ENCODE measurements at regions not wholly inside any gene's neighbourhood (a gene's known extent, or its start where the extent isn't known, plus 50 kb on each side); places are given as distances from the start of the nearest gene placed in this dataset.

DNA sequence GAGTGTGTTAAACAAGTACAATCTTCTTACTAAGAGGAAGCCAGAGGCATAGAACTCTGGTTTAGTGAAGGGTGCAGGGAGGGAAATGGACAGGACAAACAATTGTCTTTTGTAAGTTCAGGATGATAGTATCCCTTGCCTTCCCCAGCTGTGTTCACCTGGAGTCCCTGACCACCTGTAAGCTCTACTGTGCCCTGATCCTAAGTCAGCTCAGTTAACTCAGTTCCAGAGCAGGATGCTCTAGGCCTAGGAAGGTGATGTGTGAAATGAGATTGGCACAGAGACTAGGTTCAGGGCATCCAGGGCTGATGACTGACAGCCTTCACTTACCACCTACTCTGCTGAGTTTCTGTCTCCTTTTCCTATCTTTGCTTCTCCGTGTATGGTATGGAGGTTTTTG is 333.0 kb downstream of the SUCLG1 start:
- no peaks in the 10 kb centered on the region for H3K9me3 ChIP-seq (ENCODE audit: control insufficient read depth, insufficient read depth, low read depth, low read length)
- no peaks in the 10 kb centered on the region for H3K4me1 ChIP-seq (ENCODE audit: control insufficient read depth, insufficient read depth, low read length)
- H3K27ac ChIP-seq (ENCODE audit: extremely low read depth, low read depth, low read length) = no peak overlapping the region
- no peak overlapping the region for H3K4me3 ChIP-seq (ENCODE audit: low read depth, low read length)
- TF ChIP-seq ZNF169 (tag by site-specific recombination; IDR thresholded peaks at IDR 0.05) (no peak), ZNF529 (tag by site-specific recombination; IDR thresholded peaks at IDR 0.05; ENCODE audit: insufficient replicate concordance) (no peak), ZNF280D (tag by site-specific recombination; IDR thresholded peaks at IDR 0.05) (no peak), ZNF2 (tag by site-specific recombination; IDR thresholded peaks at IDR 0.05) (no peak), ZNF311 (tag by site-specific recombination; IDR thresholded peaks at IDR 0.05; ENCODE audit: borderline replicate concordance) (no peak), ZNF521 (tag by site-specific recombination; IDR thresholded peaks at IDR 0.05) (no peak), ZNF776 (tag by site-specific recombination; IDR thresholded peaks at IDR 0.05; ENCODE audit: borderline replicate concordance) (no peak)
- H3K36me3 ChIP-seq (ENCODE audit: control insufficient read depth in 2 of 2, insufficient read depth in 1 of 2, low read length in 2 of 2) = no peaks in the 10 kb centered on the region
- POLR2A ChIA-PET = no interaction called here
- CTCF ChIA-PET = no interaction called here

DNA sequence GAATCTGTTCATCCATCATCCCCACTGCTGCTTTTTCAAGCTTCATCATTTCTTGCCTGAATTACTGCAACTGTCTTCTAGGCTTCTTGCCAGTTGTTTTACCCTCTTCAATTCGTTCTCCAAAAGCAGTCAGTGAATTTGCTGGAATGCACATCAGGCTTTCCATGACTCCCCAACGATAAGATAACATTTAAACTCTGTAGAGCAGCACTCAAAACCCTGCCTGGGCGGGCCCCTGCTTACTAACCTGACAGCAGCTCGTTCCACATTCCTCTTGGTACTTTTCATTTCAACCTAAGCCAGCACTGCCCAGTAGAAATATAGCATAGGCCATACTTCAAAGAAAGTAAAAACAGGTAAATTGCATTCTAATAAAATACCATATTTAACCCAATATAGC is 342.9 kb downstream of the SUCLG1 start:
- Histone ChIP-seq H3K4me3 (ENCODE audit: low read depth, low read length) (no peak overlapping the region), H3K27ac (ENCODE audit: extremely low read depth, low read depth, low read length) (no peak overlapping the region), H3K4me1 (ENCODE audit: control insufficient read depth, insufficient read depth, low read length) (no peaks in the 10 kb centered on the region), H3K36me3 (ENCODE audit: control insufficient read depth in 2 of 2, insufficient read depth in 1 of 2, low read length in 2 of 2) (no peaks in the 10 kb centered on the region), H3K9me3 (ENCODE audit: control insufficient read depth, insufficient read depth, low read depth, low read length) (no peaks in the 10 kb centered on the region)
- TF ChIP-seq GLI2 (tag by site-specific recombination; IDR thresholded peaks at IDR 0.05; ENCODE audit: borderline replicate concordance, low read depth) (no peak), ZNF292 (tag by site-specific recombination; IDR thresholded peaks at IDR 0.05; ENCODE audit: borderline replicate concordance, low read depth) (no peak), ZNF157 (tag by site-specific recombination; IDR thresholded peaks at IDR 0.05) (no peak)
- TF ChIP-seq, protein P1, sequence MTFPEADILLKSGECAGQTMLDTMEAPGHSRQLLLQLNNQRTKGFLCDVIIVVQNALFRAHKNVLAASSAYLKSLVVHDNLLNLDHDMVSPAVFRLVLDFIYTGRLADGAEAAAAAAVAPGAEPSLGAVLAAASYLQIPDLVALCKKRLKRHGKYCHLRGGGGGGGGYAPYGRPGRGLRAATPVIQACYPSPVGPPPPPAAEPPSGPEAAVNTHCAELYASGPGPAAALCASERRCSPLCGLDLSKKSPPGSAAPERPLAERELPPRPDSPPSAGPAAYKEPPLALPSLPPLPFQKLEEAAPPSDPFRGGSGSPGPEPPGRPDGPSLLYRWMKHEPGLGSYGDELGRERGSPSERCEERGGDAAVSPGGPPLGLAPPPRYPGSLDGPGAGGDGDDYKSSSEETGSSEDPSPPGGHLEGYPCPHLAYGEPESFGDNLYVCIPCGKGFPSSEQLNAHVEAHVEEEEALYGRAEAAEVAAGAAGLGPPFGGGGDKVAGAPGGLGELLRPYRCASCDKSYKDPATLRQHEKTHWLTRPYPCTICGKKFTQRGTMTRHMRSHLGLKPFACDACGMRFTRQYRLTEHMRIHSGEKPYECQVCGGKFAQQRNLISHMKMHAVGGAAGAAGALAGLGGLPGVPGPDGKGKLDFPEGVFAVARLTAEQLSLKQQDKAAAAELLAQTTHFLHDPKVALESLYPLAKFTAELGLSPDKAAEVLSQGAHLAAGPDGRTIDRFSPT (tag by site-specific recombination; IDR thresholded peaks at IDR 0.05) = no peak
- POLR2A ChIA-PET = no interaction called here
- CTCF ChIA-PET = no interaction called here

DNA sequence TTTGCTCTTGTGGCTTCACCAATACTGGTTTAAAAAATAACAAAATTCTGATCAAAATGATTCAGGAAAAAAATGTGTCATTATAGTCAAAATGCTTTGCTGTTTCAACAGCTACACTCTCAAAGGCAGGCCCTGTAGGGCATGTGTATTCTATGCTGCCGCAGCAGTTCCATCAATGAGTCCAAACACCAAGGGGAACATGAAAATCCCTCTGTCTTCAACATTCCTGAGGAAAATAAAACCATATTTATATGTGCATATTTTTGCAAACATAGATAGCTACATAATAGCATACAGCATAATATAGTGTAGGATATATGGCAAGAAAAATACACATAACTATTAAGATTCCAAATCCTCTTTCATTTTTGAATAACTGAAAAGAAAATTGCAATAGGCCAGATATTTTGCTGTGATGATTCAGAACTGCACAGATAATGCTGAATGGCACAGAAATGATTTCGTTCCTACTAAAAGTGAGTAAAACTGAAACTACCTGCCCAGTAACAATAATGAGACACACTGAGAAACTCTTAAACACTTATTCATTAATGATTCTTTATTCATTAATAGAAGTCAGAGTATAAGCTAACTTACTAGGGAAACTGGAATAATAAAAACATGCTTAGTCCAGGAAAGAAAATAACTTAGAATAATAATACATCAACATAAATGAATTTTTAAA is 343.8 kb downstream of the SUCLG1 start:
- CTCF ChIA-PET = interaction anchor here (0.8 kb wide), 1 partner anchor 78 kb away, joined by 4 read pairs; no protein-coding TSS in a partner anchor
- Histone ChIP-seq H3K4me3 (ENCODE audit: low read depth, low read length) (no peak overlapping the region), H3K9me3 (ENCODE audit: control insufficient read depth, insufficient read depth, low read depth, low read length) (no peaks in the 10 kb centered on the region), H3K4me1 (ENCODE audit: control insufficient read depth, insufficient read depth, low read length) (no peaks in the 10 kb centered on the region), H3K36me3 (ENCODE audit: control insufficient read depth in 2 of 2, insufficient read depth in 1 of 2, low read length in 2 of 2) (no peaks in the 10 kb centered on the region), H3K27ac (ENCODE audit: extremely low read depth, low read depth, low read length) (no peak overlapping the region)
- POLR2A ChIA-PET = no interaction called here
- TF ChIP-seq ZNF837 (tag by site-specific recombination; IDR thresholded peaks at IDR 0.05) = no peak
- TF ChIP-seq ZNF48 (tag by site-specific recombination; IDR thresholded peaks at IDR 0.05) = no peak
- TF ChIP-seq ZNF366 (tag by site-specific recombination; conservative IDR thresholded peaks at IDR 0.05) = no peak
- TF ChIP-seq OVOL3 (tag by site-specific recombination; IDR thresholded peaks at IDR 0.05) = no peak
- no peak for TF ChIP-seq ZNF707 (tag by site-specific recombination; IDR thresholded peaks at IDR 0.05)
- no peak for TF ChIP-seq ZNF248 (tag by site-specific recombination; IDR thresholded peaks at IDR 0.05)
- TF ChIP-seq ZNF23 (tag by site-specific recombination; IDR thresholded peaks at IDR 0.05; ENCODE audit: borderline replicate concordance) = no peak
- no peak for TF ChIP-seq ZNF701 (tag by site-specific recombination; IDR thresholded peaks at IDR 0.05)
- TF ChIP-seq, protein P2, sequence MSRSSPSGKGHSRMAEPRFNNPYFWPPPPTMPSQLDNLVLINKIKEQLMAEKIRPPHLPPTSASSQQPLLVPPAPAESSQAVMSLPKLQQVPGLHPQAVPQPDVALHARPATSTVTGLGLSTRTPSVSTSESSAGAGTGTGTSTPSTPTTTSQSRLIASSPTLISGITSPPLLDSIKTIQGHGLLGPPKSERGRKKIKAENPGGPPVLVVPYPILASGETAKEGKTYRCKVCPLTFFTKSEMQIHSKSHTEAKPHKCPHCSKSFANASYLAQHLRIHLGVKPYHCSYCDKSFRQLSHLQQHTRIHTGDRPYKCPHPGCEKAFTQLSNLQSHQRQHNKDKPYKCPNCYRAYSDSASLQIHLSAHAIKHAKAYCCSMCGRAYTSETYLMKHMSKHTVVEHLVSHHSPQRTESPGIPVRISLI (tag by site-specific recombination; IDR thresholded peaks at IDR 0.05) = no peak
- TF ChIP-seq ZNF704 (tag by site-specific recombination; IDR thresholded peaks at IDR 0.05) = no peak
- TF ChIP-seq ZSCAN23 (tag by site-specific recombination; IDR thresholded peaks at IDR 0.05) = no peak
- no peak for TF ChIP-seq ZNF670 (tag by site-specific recombination; IDR thresholded peaks at IDR 0.05; ENCODE audit: low read depth)
- no peak for TF ChIP-seq PBX3 (CRISPR knock-in tag; IDR thresholded peaks at IDR 0.05)

Measured in HEK293 (cell line).